GM19193 (cell line): ENCODE measurements at regions not wholly inside any gene's neighbourhood (a gene's known extent, or its start where the extent isn't known, plus 50 kb on each side); places are given as distances from the start of the nearest gene placed in this dataset.

Source experiments
- POLR2A ChIP-seq: IDR thresholded peaks from 4 replicates; pipeline ENCODE4 v1.6.1; 2011; ENCODE audit not compliant: insufficient read depth, insufficient read length; ENCODE audit errors: extremely low read depth

GRCh38 chr4:53730031-53730805 lies 138.9 kb upstream of the LNX1 start:
- no peak for TF ChIP-seq POLR2A

- no peak for TF ChIP-seq POLR2A
Measured at GRCh38 chr4:53722110-53722509, 130.8 kb upstream of the LNX1 start.

GRCh38 chr4:53721263-53721662 lies 130.0 kb upstream of the LNX1 start:
- no peak for TF ChIP-seq POLR2A

GRCh38 chr4:53720776-53721175 lies 129.5 kb upstream of the LNX1 start:
- no peak for TF ChIP-seq POLR2A

- TF ChIP-seq POLR2A: no peak
Measured at GRCh38 chr4:53717064-53717549, 125.8 kb upstream of the LNX1 start.

- no peak for TF ChIP-seq POLR2A
Measured at GRCh38 chr4:53716471-53717063, 125.3 kb upstream of the LNX1 start.

GRCh38 chr4:53716011-53716410 lies 124.7 kb upstream of the LNX1 start:
- no peak for TF ChIP-seq POLR2A

- no peak for TF ChIP-seq POLR2A
Measured at GRCh38 chr4:53714236-53715140, 123.2 kb upstream of the LNX1 start.

GRCh38 chr4:53713767-53714166 lies 122.5 kb upstream of the LNX1 start:
- TF ChIP-seq POLR2A: no peak

- TF ChIP-seq POLR2A: no peak
Measured at GRCh38 chr4:53713296-53713695, 122.0 kb upstream of the LNX1 start.

- no peak for TF ChIP-seq POLR2A
Measured at GRCh38 chr4:53712408-53713020, 121.2 kb upstream of the LNX1 start.

- TF ChIP-seq POLR2A: no peak
Measured at GRCh38 chr4:53711926-53712325, 120.6 kb upstream of the LNX1 start.

- TF ChIP-seq POLR2A: no peak
Measured at GRCh38 chr4:53709693-53710092, 118.4 kb upstream of the LNX1 start.

GRCh38 chr4:53707491-53707890 lies 116.2 kb upstream of the LNX1 start:
- no peak for TF ChIP-seq POLR2A
